Cerebellar cortex (tissue), 1 donor: ENCODE measurements at regions not wholly inside any gene's neighbourhood (a gene's known extent, or its start where the extent isn't known, plus 50 kb on each side); places are given as distances from the start of the nearest gene placed in this dataset.

Source experiments
- DNase-seq: peaks from one replicate; pipeline ENCODE4 v3.0.0-alpha.2; 2015; ENCODE audit warnings: low spot score

GRCh38 chr2:189267925-189268579 lies 88.5 kb upstream of the COL5A2 start:
- DNase-seq: no peak

GRCh38 chr2:189268763-189269162 lies 89.2 kb upstream of the COL5A2 start:
- no peak for DNase-seq

GRCh38 chr2:189273734-189274133 lies 94.2 kb upstream of the COL5A2 start:
- no peak for DNase-seq

- no peak for DNase-seq
These were observed 94.8 kb upstream of the COL5A2 start for GRCh38 chr2:189274361-189274760.

GRCh38 chr2:189276277-189276676 lies 96.7 kb upstream of the COL5A2 start:
- DNase-seq: no peak

- no peak for DNase-seq
These were observed 101.6 kb upstream of the COL5A2 start for GRCh38 chr2:189281201-189281600.

- DNase-seq: no peak
These were observed 105.8 kb upstream of the COL5A2 start for GRCh38 chr2:189285349-189285748.

GRCh38 chr2:189285962-189286645 lies 106.5 kb upstream of the COL5A2 start:
- no peak for DNase-seq

GRCh38 chr2:189287363-189287762 lies 107.8 kb upstream of the COL5A2 start:
- DNase-seq: no peak

- peak; percentile 37 for DNase-seq
These were observed 108.5 kb upstream of the COL5A2 start for GRCh38 chr2:189287982-189288521.

GRCh38 chr2:189291460-189291859 lies 111.9 kb upstream of the COL5A2 start:
- DNase-seq: no peak

GRCh38 chr2:189293164-189293563 lies 113.6 kb upstream of the COL5A2 start:
- no peak for DNase-seq

GRCh38 chr2:189297446-189297845 lies 117.9 kb upstream of the COL5A2 start:
- no peak for DNase-seq

- DNase-seq: no peak
These were observed 118.5 kb upstream of the COL5A2 start for GRCh38 chr2:189298038-189298437.

GRCh38 chr2:189298481-189298880 lies 118.9 kb upstream of the COL5A2 start:
- DNase-seq: no peak

- no peak for DNase-seq
These were observed 120.4 kb upstream of the COL5A2 start for GRCh38 chr2:189299974-189300373.

GRCh38 chr2:189300916-189301315 lies 121.4 kb upstream of the COL5A2 start:
- DNase-seq: no peak

GRCh38 chr2:189302274-189302948 lies 122.8 kb upstream of the COL5A2 start:
- no peak for DNase-seq

GRCh38 chr2:189304360-189304759 lies 124.8 kb upstream of the COL5A2 start:
- no peak for DNase-seq

GRCh38 chr2:189305291-189305943 lies 125.9 kb upstream of the COL5A2 start:
- no peak for DNase-seq

- DNase-seq: no peak
These were observed 127.0 kb upstream of the COL5A2 start for GRCh38 chr2:189306525-189306924.

- DNase-seq: no peak
These were observed 128.7 kb upstream of the COL5A2 start for GRCh38 chr2:189308056-189308790.
